ENCODE measurements at regions not wholly inside any gene's neighbourhood (a gene's known extent, or its start where the extent isn't known, plus 50 kb on each side); places are given as distances from the start of the nearest gene placed in this dataset.

DNA sequence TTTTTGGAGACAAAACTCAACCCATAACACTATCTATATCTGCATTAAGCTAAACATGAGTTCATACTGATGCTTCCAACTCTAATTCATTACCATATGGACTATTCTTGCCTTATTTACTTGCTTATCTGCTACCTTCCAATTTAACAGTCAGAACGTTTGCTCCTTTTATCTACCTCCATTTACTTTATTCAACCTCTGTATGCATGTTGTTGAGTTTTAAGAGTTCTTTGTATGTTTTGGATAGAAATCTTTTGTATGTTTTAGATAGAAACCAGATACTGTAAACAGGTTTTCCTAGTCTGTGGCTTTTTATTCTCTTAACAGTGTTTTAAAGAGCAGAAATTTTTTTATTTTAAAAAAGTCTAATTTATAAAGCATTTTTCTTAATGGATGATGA, 542.2 kb upstream of the NDST4 start:
- Histone ChIP-seq H3K27ac (no peak overlapping the region), H3K36me3 (no peaks in the 10 kb centered on the region), H3K9me3 (no peaks in the 10 kb centered on the region), H3K4me3 (replicated peaks in 1 of 3) (no peak overlapping the region), H3K27me3 (no peaks in the 10 kb centered on the region), H3K4me1 (no peaks in the 10 kb centered on the region)
- TF ChIP-seq, protein P1, sequence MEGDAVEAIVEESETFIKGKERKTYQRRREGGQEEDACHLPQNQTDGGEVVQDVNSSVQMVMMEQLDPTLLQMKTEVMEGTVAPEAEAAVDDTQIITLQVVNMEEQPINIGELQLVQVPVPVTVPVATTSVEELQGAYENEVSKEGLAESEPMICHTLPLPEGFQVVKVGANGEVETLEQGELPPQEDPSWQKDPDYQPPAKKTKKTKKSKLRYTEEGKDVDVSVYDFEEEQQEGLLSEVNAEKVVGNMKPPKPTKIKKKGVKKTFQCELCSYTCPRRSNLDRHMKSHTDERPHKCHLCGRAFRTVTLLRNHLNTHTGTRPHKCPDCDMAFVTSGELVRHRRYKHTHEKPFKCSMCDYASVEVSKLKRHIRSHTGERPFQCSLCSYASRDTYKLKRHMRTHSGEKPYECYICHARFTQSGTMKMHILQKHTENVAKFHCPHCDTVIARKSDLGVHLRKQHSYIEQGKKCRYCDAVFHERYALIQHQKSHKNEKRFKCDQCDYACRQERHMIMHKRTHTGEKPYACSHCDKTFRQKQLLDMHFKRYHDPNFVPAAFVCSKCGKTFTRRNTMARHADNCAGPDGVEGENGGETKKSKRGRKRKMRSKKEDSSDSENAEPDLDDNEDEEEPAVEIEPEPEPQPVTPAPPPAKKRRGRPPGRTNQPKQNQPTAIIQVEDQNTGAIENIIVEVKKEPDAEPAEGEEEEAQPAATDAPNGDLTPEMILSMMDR (IDR thresholded peaks at IDR 0.05), result no peak
- TF ChIP-seq POLR2A (IDR thresholded peaks at IDR 0.05), result no peak
- WGBS, 2 donors, result 49% methylated on average over 1 of the region's 1 CpG
- DNase-seq, result no peak
- intact Hi-C loops (cut with DNase I), result no loop called here

DNA sequence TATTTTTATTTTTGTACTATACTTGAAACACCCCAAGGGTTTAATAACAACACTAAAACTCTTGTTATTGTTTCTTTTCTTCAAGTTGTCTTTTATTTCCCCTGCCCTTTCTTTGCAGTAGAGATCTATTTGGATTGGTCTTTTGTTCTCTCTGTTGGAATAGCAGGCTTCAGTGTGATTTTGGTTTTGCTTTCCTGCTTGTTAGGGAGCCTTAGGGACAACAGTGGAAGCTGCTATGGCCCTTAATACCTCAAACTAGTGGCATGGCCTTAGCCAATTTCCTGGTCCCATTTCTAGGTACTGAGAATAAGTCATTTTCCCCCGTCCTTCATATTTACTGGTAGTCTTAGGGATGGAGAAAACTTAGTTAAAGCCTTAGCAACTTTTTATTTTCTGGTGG, 535.4 kb upstream of the NDST4 start:
- intact Hi-C loops (cut with DNase I), result no loop called here
- Histone ChIP-seq H3K4me3 (replicated peaks in 1 of 3) (no peak overlapping the region), H3K9me3 (no peaks in the 10 kb centered on the region), H3K27me3 (no peaks in the 10 kb centered on the region), H3K4me1 (no peaks in the 10 kb centered on the region), H3K27ac (no peak overlapping the region), H3K36me3 (no peaks in the 10 kb centered on the region)
- 71 to 84% methylated on average over 1 of the region's 1 CpG for WGBS, 2 donors
- TF ChIP-seq, protein P1 (IDR thresholded peaks at IDR 0.05), result no peak
- no peak for TF ChIP-seq POLR2A (IDR thresholded peaks at IDR 0.05)
- no peak for DNase-seq

DNA sequence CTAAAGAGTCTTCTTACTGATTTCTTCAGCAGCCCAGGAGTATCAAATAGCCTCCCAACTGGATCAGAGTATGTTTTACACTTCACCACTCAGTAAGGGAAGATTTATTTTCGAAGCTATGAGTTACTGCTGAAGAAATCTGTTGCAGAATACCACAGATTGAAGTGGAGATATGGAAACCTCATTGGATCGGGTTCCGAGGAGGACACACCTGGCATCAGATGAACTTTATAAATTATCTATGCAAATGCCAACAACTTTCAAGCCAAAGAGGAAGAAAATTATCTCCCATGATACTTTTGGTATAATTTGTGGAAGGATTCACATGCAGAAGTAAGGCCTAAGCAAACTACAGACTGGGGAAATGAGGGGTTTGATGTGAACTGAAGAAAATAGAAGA, 515.9 kb upstream of the NDST4 start:
- Histone ChIP-seq H3K9me3 (no peaks in the 10 kb centered on the region), H3K27me3 (no peaks in the 10 kb centered on the region), H3K4me1 (no peaks in the 10 kb centered on the region), H3K27ac (no peak overlapping the region), H3K36me3 (no peaks in the 10 kb centered on the region), H3K4me3 (replicated peaks in 1 of 3) (no peak overlapping the region)
- WGBS, 2 donors, result 78 to 79% methylated on average over 3 of the region's 3 CpGs
- intact Hi-C loops (cut with DNase I), result no loop called here
- DNase-seq, result no peak
- TF ChIP-seq POLR2A (IDR thresholded peaks at IDR 0.05), result no peak
- TF ChIP-seq, protein P1 (IDR thresholded peaks at IDR 0.05), result no peak

DNA sequence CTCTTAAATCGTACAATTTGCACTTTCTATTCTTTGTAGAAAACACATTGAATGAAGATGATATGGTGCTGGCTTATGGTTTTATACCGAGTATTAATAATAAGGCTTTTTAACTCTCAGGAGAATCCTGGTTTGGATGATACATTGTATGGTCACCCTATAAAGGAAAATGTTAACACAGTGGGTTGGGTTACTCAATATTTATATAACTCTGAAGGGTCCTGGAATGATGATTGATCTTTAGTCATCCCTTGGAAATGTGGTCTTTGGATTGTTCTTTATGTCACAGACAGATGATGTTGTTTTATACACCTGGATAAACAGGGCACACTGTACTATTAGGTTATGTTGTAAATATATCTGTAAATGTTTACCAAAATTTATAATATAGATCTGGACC, 496.2 kb upstream of the NDST4 start:
- no peak overlapping the region for H3K4me3 ChIP-seq (replicated peaks in 1 of 3)
- no peak overlapping the region for H3K27ac ChIP-seq
- no peaks in the 10 kb centered on the region for H3K27me3 ChIP-seq
- no peaks in the 10 kb centered on the region for H3K36me3 ChIP-seq
- no peaks in the 10 kb centered on the region for H3K9me3 ChIP-seq
- DNase-seq, result no peak
- H3K4me1 ChIP-seq, result no peaks in the 10 kb centered on the region
- TF ChIP-seq POLR2A (IDR thresholded peaks at IDR 0.05), result no peak
- TF ChIP-seq, protein P1 (IDR thresholded peaks at IDR 0.05), result no peak
- intact Hi-C loops (cut with DNase I), result no loop called here
- WGBS, 2 donors, result 85 to 87% methylated on average over 2 of the region's 2 CpGs

DNA sequence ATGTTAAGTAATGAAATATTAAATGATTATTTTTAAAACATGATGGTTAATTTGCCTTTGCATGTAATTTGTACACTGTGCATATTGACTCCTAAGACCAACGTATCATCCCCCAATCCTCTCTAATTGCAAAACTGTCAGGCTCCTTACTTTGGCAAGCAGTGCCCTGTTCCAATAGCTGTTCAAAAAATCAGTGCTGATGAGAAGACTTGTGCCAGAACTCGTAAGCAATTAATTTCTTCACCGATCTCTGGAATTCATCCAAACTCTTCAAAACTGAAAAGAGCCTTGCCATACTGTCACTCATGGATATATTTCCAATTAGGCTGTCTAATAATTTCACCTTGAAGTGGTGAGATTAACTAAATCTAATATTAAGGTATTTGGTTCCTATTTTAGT, 493.9 kb upstream of the NDST4 start:
- 84 to 85% methylated on average over 3 of the region's 3 CpGs for WGBS, 2 donors
- Histone ChIP-seq H3K27me3 (no peaks in the 10 kb centered on the region), H3K4me1 (no peaks in the 10 kb centered on the region), H3K36me3 (no peaks in the 10 kb centered on the region), H3K27ac (no peak overlapping the region), H3K9me3 (no peaks in the 10 kb centered on the region), H3K4me3 (replicated peaks in 1 of 3) (no peak overlapping the region)
- intact Hi-C loops (cut with DNase I), result no loop called here
- DNase-seq, result no peak
- TF ChIP-seq POLR2A (IDR thresholded peaks at IDR 0.05), result no peak
- TF ChIP-seq, protein P1 (IDR thresholded peaks at IDR 0.05), result no peak
